Endothelial cell (in vitro differentiated cells): ENCODE measurements at regions not wholly inside any gene's neighbourhood (a gene's known extent, or its start where the extent isn't known, plus 50 kb on each side); places are given as distances from the start of the nearest gene placed in this dataset.
A peak's percentile ranks its signal among the peaks of the same experiment; 100 is the strongest.

Source experiments
- DNase-seq: peaks from one replicate; pipeline ENCODE4 v3.0.0; 2021; ENCODE audit warnings: low spot score
- H3K27ac Mint-ChIP-seq: one replicate; pipeline ENCODE4 v1.8.0; 2021; ENCODE audit warnings: mixed read lengths, inconsistent platforms; ENCODE audit not compliant: unreplicated experiment
- H3K27me3 Mint-ChIP-seq: one replicate; pipeline ENCODE4 v1.8.0; 2021; ENCODE audit warnings: mild to moderate bottlenecking, moderate library complexity, mixed read lengths, inconsistent platforms; ENCODE audit not compliant: unreplicated experiment
- H3K36me3 Mint-ChIP-seq: one replicate; pipeline ENCODE4 v1.8.0; 2021; ENCODE audit warnings: mild to moderate bottlenecking, low read depth, mixed read lengths, inconsistent platforms; ENCODE audit not compliant: unreplicated experiment
- H3K4me1 Mint-ChIP-seq: one replicate; pipeline ENCODE4 v1.8.0; 2021; ENCODE audit warnings: mild to moderate bottlenecking, mixed read lengths, inconsistent platforms; ENCODE audit not compliant: unreplicated experiment
- H3K4me3 Mint-ChIP-seq: one replicate; pipeline ENCODE4 v1.8.0; 2021; ENCODE audit warnings: mild to moderate bottlenecking, mixed read lengths, inconsistent platforms; ENCODE audit not compliant: unreplicated experiment
- H3K9me3 Mint-ChIP-seq: one replicate; pipeline ENCODE4 v1.8.0; 2021; ENCODE audit warnings: mixed read lengths, inconsistent platforms; ENCODE audit not compliant: unreplicated experiment
- TF ChIP-seq, protein P1 (sequence below): fragments of 200-600 bp; sonication (generic); IDR thresholded peaks from one replicate; pipeline ENCODE4 v1.5.0; 2021; ENCODE audit warnings: antibody characterized with exemption; ENCODE audit not compliant: unreplicated experiment

DNA sequence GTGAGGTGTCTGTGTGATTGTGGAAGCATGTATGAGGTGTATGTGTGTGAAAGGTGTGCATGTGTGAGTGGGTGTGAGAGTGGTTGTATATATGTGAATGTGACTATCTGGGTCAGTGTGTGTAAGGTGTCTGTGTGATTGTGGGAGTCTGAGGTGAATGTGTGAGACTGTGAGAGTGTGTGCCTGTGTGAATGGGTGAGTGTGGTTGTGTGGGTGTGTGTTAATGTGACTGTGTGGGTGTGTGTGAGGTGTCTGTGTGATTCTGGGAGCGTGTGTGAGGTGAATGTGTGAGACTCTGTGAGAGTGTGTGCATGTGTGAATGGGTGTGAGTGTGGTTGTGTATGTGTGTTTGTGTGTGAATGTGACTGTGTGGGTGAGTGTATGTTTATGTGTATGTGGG lies 385.1 kb downstream of the TCERG1L start:
- TF ChIP-seq, protein P1, sequence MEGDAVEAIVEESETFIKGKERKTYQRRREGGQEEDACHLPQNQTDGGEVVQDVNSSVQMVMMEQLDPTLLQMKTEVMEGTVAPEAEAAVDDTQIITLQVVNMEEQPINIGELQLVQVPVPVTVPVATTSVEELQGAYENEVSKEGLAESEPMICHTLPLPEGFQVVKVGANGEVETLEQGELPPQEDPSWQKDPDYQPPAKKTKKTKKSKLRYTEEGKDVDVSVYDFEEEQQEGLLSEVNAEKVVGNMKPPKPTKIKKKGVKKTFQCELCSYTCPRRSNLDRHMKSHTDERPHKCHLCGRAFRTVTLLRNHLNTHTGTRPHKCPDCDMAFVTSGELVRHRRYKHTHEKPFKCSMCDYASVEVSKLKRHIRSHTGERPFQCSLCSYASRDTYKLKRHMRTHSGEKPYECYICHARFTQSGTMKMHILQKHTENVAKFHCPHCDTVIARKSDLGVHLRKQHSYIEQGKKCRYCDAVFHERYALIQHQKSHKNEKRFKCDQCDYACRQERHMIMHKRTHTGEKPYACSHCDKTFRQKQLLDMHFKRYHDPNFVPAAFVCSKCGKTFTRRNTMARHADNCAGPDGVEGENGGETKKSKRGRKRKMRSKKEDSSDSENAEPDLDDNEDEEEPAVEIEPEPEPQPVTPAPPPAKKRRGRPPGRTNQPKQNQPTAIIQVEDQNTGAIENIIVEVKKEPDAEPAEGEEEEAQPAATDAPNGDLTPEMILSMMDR, result no peak
- Mint-ChIP-seq H3K4me3 (no peak overlapping the region), H3K36me3 (peaks cover 11% of the 10 kb centered on the region), H3K27ac (no peak overlapping the region), H3K27me3 (peaks cover 2% of the 10 kb centered on the region), H3K9me3 (peaks cover 14% of the 10 kb centered on the region), H3K4me1 (no peaks in the 10 kb centered on the region)
- DNase-seq, result no peak

DNA sequence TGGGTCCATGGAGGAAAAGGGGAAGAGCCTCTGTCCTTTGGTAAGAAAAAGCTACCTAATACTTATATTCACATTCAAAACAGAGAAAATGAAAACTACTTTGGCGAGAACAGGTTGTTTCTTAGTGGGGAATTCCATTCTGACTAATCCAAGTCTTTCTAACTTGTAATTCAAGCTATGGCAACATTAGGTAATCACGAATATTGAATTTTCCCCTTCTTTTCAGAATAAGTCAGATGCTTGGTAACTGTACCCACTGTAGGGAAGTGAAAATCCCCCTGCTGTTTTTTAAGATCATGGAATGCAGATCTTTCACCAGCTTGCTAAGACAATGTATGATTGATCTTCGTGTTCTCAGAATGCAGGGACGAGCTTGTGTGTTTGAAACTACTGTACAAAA lies 384.4 kb downstream of the TCERG1L start:
- H3K27ac Mint-ChIP-seq, result no peak overlapping the region
- DNase-seq, result no peak
- H3K4me3 Mint-ChIP-seq, result no peak overlapping the region
- H3K36me3 Mint-ChIP-seq, result peaks cover 11% of the 10 kb centered on the region
- peaks cover 2% of the 10 kb centered on the region for H3K27me3 Mint-ChIP-seq
- H3K9me3 Mint-ChIP-seq, result peaks cover 19% of the 10 kb centered on the region
- no peaks in the 10 kb centered on the region for H3K4me1 Mint-ChIP-seq
- TF ChIP-seq, protein P1, result no peak

DNA sequence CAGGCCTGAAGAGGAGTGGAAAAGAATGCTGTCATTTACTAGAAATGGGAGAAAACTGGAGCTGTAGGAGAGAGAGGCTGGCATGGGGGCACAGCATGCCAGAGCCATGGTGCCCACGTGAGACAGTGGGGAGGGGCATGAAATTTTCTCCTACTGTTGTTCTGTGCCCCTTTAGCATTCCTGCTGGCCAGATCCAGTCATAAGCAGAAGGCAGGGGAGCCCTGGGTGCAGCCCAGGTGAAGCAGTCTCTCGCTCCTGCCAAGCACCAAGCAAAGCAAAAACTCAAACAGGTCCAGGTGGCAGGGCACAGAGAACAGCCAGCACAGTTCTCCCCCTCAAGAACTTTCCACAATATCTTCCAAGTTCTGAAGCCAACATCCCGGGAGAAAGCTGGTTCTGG lies 383.2 kb downstream of the TCERG1L start:
- Mint-ChIP-seq H3K27me3 (peaks cover 8% of the 10 kb centered on the region), H3K9me3 (peaks cover 30% of the 10 kb centered on the region)
- no peak for DNase-seq

DNA sequence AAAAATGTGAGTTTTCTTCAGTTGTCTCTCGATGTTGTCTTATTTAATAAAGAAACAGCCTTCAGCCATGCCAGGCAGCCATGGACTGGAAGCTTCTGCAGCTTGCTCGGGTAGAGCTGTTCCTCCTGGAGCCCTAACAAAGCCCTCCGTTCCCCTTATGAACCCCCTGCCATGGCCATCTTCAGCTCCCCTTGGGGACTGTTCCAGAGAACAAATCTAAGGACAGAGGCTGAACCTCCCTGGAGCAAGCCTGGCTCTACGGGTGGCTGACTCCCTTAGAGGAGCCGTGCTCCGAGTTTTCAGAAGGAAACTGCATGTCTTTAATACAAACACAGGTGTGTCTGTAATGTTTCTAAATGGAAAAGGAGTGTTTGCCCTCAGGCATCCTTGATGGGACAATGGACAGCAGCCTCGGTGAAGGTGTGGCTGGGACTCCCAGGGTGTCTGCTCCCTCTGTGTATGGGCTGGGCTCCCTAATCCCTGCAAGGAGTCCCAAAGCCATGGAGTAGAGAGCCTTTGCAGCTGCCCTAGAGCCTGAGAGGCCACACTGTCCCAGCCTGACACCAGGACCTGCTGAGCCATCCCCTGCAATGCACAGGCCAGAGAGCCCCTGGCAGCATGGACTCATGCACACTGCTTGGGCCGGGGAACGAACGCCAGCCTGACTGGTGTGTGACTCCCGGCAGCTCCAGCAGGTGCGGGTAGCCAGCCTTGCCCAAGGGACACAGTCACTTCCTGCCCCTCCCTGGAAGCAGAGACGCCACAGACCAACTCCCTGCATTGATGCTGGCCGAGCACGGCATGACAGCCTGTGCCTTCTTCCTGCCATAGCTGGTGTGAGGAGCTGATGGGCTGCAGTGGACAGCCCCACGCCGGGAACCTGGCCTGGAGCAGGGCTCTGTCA lies 381.8 kb downstream of the TCERG1L start:
- TF ChIP-seq, protein P1, result no peak
- Mint-ChIP-seq H3K27ac (no peak overlapping the region), H3K4me3 (no peak overlapping the region), H3K4me1 (no peaks in the 10 kb centered on the region), H3K9me3 (peaks cover 39% of the 10 kb centered on the region), H3K27me3 (peaks cover 8% of the 10 kb centered on the region), H3K36me3 (peaks cover 16% of the 10 kb centered on the region)
- no peak for DNase-seq

More for the DNA sequence above, 383.2 kb downstream of the TCERG1L start:
- Mint-ChIP-seq H3K4me3 (peak overlapping the region; percentile 22), H3K27ac (no peak overlapping the region), H3K36me3 (peaks cover 16% of the 10 kb centered on the region), H3K4me1 (no peaks in the 10 kb centered on the region)
- TF ChIP-seq, protein P1, result no peak

- Mint-ChIP-seq H3K4me1 (no peaks in the 10 kb centered on the region), H3K9me3 (peaks cover 45% of the 10 kb centered on the region), H3K27ac (no peak overlapping the region), H3K36me3 (peaks cover 16% of the 10 kb centered on the region), H3K27me3 (peaks cover 8% of the 10 kb centered on the region), H3K4me3 (no peak overlapping the region)
- TF ChIP-seq, protein P1, result no peak
- DNase-seq, result no peak
Observed at GRCh38 chr10:130930821-130931220, 380.7 kb downstream of the TCERG1L start.
